DMS153 (cell line): ENCODE measurements at regions not wholly inside any gene's neighbourhood (a gene's known extent, or its start where the extent isn't known, plus 50 kb on each side); places are given as distances from the start of the nearest gene placed in this dataset.
"Not testable (repeated sequence)": the region's sequence is repeated elsewhere in the genome, so short reads cannot be mapped to it uniquely, and the experiment has no call there.

Experiments
- DNase-seq: peaks from one replicate; lab custom pipeline; 2025; lab: John Stamatoyannopoulos, UW

GRCh38 chr13:81659984-81660383, 1319.1 kb upstream of the SPRY2 start:
- DNase-seq, result no peak

GRCh38 chr13:81658598-81659370, 1317.9 kb upstream of the SPRY2 start:
- no peak for DNase-seq

- DNase-seq, result no peak
Observed at GRCh38 chr13:81639984-81640582, 1299.2 kb upstream of the SPRY2 start.

- DNase-seq, result no peak
Observed at GRCh38 chr13:81637457-81637856, 1296.5 kb upstream of the SPRY2 start.

GRCh38 chr13:81636120-81636519, 1295.2 kb upstream of the SPRY2 start:
- DNase-seq, result no peak

- no peak for DNase-seq
Observed at GRCh38 chr13:81615031-81615430, 1274.1 kb upstream of the SPRY2 start.

- DNase-seq, result no peak
Observed at GRCh38 chr13:81610644-81611043, 1269.7 kb upstream of the SPRY2 start.

GRCh38 chr13:81609335-81609734, 1268.4 kb upstream of the SPRY2 start:
- no peak for DNase-seq

GRCh38 chr13:81606074-81606473, 1265.1 kb upstream of the SPRY2 start:
- DNase-seq, result no peak

- no peak for DNase-seq
Observed at GRCh38 chr13:81602241-81602640, 1261.3 kb upstream of the SPRY2 start.

- no peak for DNase-seq
Observed at GRCh38 chr13:81597101-81597500, 1256.2 kb upstream of the SPRY2 start.

GRCh38 chr13:81596224-81596753, 1255.4 kb upstream of the SPRY2 start:
- no peak for DNase-seq

GRCh38 chr13:81591528-81592220, 1250.7 kb upstream of the SPRY2 start:
- no peak for DNase-seq

GRCh38 chr13:81582381-81582780, 1241.5 kb upstream of the SPRY2 start:
- DNase-seq, result no peak

GRCh38 chr13:81577601-81578195, 1236.8 kb upstream of the SPRY2 start:
- no peak for DNase-seq

- no peak for DNase-seq
Observed at GRCh38 chr13:81568824-81569223, 1227.9 kb upstream of the SPRY2 start.

- no peak for DNase-seq
Observed at GRCh38 chr13:81565849-81566248, 1224.9 kb upstream of the SPRY2 start.

GRCh38 chr13:81563091-81563490, 1222.2 kb upstream of the SPRY2 start:
- no peak for DNase-seq

- DNase-seq, result no peak
Observed at GRCh38 chr13:81562598-81562997, 1221.7 kb upstream of the SPRY2 start.

- no peak for DNase-seq
Observed at GRCh38 chr13:81551036-81551435, 1210.1 kb upstream of the SPRY2 start.

GRCh38 chr13:81546294-81546693, 1205.4 kb upstream of the SPRY2 start:
- not testable (repeated sequence) for DNase-seq

- no peak for DNase-seq
Observed at GRCh38 chr13:81540777-81541176, 1199.9 kb upstream of the SPRY2 start.
